Liver (tissue), 8 donors: ENCODE measurements at regions not wholly inside any gene's neighbourhood (a gene's known extent, or its start where the extent isn't known, plus 50 kb on each side); places are given as distances from the start of the nearest gene placed in this dataset.

ENCODE experiments used
- DNase-seq: peaks from one replicate; pipeline ENCODE4 v3.0.0-alpha.2; 2017; ENCODE audit warnings: low spot score
- H3K27ac ChIP-seq, 2 donors: one replicate each; pipeline ENCODE4 v1.7.0; 2013; ENCODE audit warnings: inconsistent platforms in 2 of 2, low read length in 2 of 2, control low read depth in 1 of 2, low read depth in 1 of 2, mild to moderate bottlenecking in 1 of 2
- H3K27me3 ChIP-seq, 4 donors: one replicate each; pipeline versions ENCODE4 v1.6.1 to v1.7.0; 2013; ENCODE audit warnings: low read length in 3 of 4, inconsistent platforms in 1 of 4, mild to moderate bottlenecking in 1 of 4, moderate library complexity in 1 of 4; ENCODE audit not compliant: control insufficient read depth in 4 of 4, insufficient read depth in 4 of 4
- H3K36me3 ChIP-seq, 4 donors: one replicate each; pipeline versions ENCODE4 v1.6.1 to v1.7.0; 2013; ENCODE audit warnings: low read length in 3 of 4, mild to moderate bottlenecking in 3 of 4, low read depth in 1 of 4, moderate library complexity in 1 of 4; ENCODE audit not compliant: control insufficient read depth in 4 of 4, insufficient read depth in 3 of 4
- H3K4me1 ChIP-seq, 4 donors: one replicate each; pipeline versions ENCODE4 v1.6.1 to v1.7.0; 2013; ENCODE audit warnings: low read length in 3 of 4, mild to moderate bottlenecking in 3 of 4, moderate library complexity in 1 of 4; ENCODE audit not compliant: control insufficient read depth in 4 of 4, insufficient read depth in 4 of 4
- H3K4me3 ChIP-seq, 3 donors: one replicate each; pipeline versions ENCODE4 v1.6.1 to v1.7.0; 2013; ENCODE audit warnings: low read length in 3 of 3, control low read depth in 1 of 3, low read depth in 1 of 3, mild to moderate bottlenecking in 1 of 3
- H3K9ac ChIP-seq, 2 donors: one replicate each; pipeline ENCODE4 v1.7.0; 2013; ENCODE audit warnings: low read length in 2 of 2, mild to moderate bottlenecking in 2 of 2, moderate library complexity in 2 of 2, control low read depth in 1 of 2, low read depth in 1 of 2
- H3K9me3 ChIP-seq, 4 donors: one replicate each; pipeline versions ENCODE4 v1.6.1 to v1.7.0; 2013; ENCODE audit warnings: low read length in 3 of 4; ENCODE audit not compliant: control insufficient read depth in 4 of 4
- ATF3 ChIP-seq: IDR thresholded peaks from 2 replicates; pipeline ENCODE4 v1.6.1; 2016; ENCODE audit warnings: antibody characterized with exemption
- CTCF ChIP-seq: fragments of 150-350 bp; IDR thresholded peaks from 2 replicates; pipeline ENCODE4 v1.5.1; 2017; ENCODE audit warnings: improper control_type of control experiment, low read depth, low read length; ENCODE audit not compliant: missing input control
- EGR1 ChIP-seq, 2 donors: IDR thresholded peaks; 2 replicates each; pipeline ENCODE4 v1.6.1; 2016 to 2018; ENCODE audit warnings: antibody characterized with exemption in 2 of 2, low read depth in 2 of 2
- FOXA2 ChIP-seq: IDR thresholded peaks from 2 replicates; pipeline ENCODE4 v1.6.1; 2016; ENCODE audit warnings: antibody characterized with exemption
- GABPA ChIP-seq, 2 donors: IDR thresholded peaks in 1 of 2; conservative IDR thresholded peaks in 1 of 2; 2 replicates each; pipeline ENCODE4 v1.6.1; 2016; ENCODE audit warnings: antibody characterized with exemption in 2 of 2, mild to moderate bottlenecking in 1 of 2, moderate library complexity in 1 of 2
- HNF4A ChIP-seq, 2 donors: conservative IDR thresholded peaks; 2 replicates each; pipeline ENCODE4 v1.6.1; 2016; ENCODE audit warnings: antibody characterized with exemption in 2 of 2, mild to moderate bottlenecking in 2 of 2
- HNF4G ChIP-seq: IDR thresholded peaks from 2 replicates; pipeline ENCODE4 v1.6.1; 2016; ENCODE audit warnings: antibody characterized with exemption
- JUND ChIP-seq, 2 donors: IDR thresholded peaks; 2 replicates each; pipeline ENCODE4 v1.6.1; 2016; ENCODE audit warnings: antibody characterized with exemption in 2 of 2
- MAX ChIP-seq: IDR thresholded peaks from 2 replicates; pipeline ENCODE4 v1.6.1; 2016; ENCODE audit warnings: antibody characterized with exemption
- NR2F2 ChIP-seq: IDR thresholded peaks from 2 replicates; pipeline ENCODE4 v1.6.1; 2016; ENCODE audit warnings: antibody characterized with exemption
- RAD21 ChIP-seq, 2 donors: IDR thresholded peaks; 2 replicates each; pipeline ENCODE4 v1.6.1; 2016; ENCODE audit warnings: antibody characterized with exemption in 2 of 2, mild to moderate bottlenecking in 2 of 2
- REST ChIP-seq: IDR thresholded peaks from 2 replicates; pipeline ENCODE4 v1.6.1; 2016; ENCODE audit warnings: antibody characterized with exemption, mild to moderate bottlenecking
- RXRA ChIP-seq, 2 donors: IDR thresholded peaks; 2 replicates each; pipeline ENCODE4 v1.6.1; 2017 to 2018; ENCODE audit warnings: antibody characterized with exemption in 2 of 2, mild to moderate bottlenecking in 1 of 2
- TAF1 ChIP-seq: conservative IDR thresholded peaks from 2 replicates; pipeline ENCODE4 v1.6.1; 2016; ENCODE audit warnings: antibody characterized with exemption, mild to moderate bottlenecking
- YY1 ChIP-seq: IDR thresholded peaks from 2 replicates; pipeline ENCODE4 v1.6.1; 2016; ENCODE audit warnings: antibody characterized with exemption, mild to moderate bottlenecking
- ZBTB33 ChIP-seq: IDR thresholded peaks from 2 replicates; pipeline ENCODE4 v1.6.1; 2016; ENCODE audit warnings: antibody characterized with exemption
- WGBS: extraction: QIAGEN DNeasy Blood & Tissue Kit; methylation state at CpG from one replicate; pipeline ENCODE4 v1.1.7; 2013; 5-methylcytosine and 5-hydroxymethylcytosine counted together
- donor health status: healthy.
- donor health status: healthy.
- donor health status: healthy.
- donor health status: healthy.
- donor health status: healthy.

- H3K36me3 ChIP-seq: no peaks in the 10 kb centered on the region
- H3K9me3 ChIP-seq: no peaks in the 10 kb centered on the region
- no peak overlapping the region for H3K27ac ChIP-seq
- TF ChIP-seq CTCF (no peak), YY1 (peak; percentile 25), REST (peak; percentile 24), HNF4G (peak; percentile 20), JUND (IDR thresholded peaks at IDR 0.05) (peak in 1 of 2 donors; percentile 67), ATF3 (peak; percentile 59), MAX (peak; percentile 46), RAD21 (IDR thresholded peaks at IDR 0.05) (peak in 1 of 2 donors; percentile 31), TAF1 (no peak), RXRA (IDR thresholded peaks at IDR 0.05) (peak; percentile 52 to 66), ZBTB33 (peak; percentile 42), GABPA (IDR thresholded peaks at IDR 0.05 in 1 of 2, conservative IDR thresholded peaks at IDR 0.05 in 1 of 2) (no peak), HNF4A (conservative IDR thresholded peaks at IDR 0.05) (peak; percentile 68 to 74), FOXA2 (peak; percentile 52)
- H3K27me3 ChIP-seq: no peaks in the 10 kb centered on the region
- no peak for DNase-seq
- H3K4me3 ChIP-seq: no peak overlapping the region
- 33% methylated on average over 1 of the region's 1 CpG for WGBS
- no peak overlapping the region for H3K9ac ChIP-seq
- H3K4me1 ChIP-seq: peaks cover 0 to 18% (median 7%) of the 10 kb centered on the region in 4 donors
Observed at GRCh38 chr11:31912808-31913207, 101.7 kb upstream of the PAX6 start.

GRCh38 chr11:31910950-31911576 lies 99.9 kb upstream of the PAX6 start:
- Histone ChIP-seq H3K9me3 (no peaks in the 10 kb centered on the region), H3K27me3 (no peaks in the 10 kb centered on the region), H3K36me3 (no peaks in the 10 kb centered on the region), H3K27ac (no peak overlapping the region), H3K9ac (no peak overlapping the region), H3K4me3 (no peak overlapping the region), H3K4me1 (peaks cover 0 to 18% (median 7%) of the 10 kb centered on the region in 4 donors)
- peak in 1 of 2 donors; percentile 27 for TF ChIP-seq RAD21 (IDR thresholded peaks at IDR 0.05)
- peak; percentile 5 to 7 for TF ChIP-seq HNF4A (conservative IDR thresholded peaks at IDR 0.05)
- no peak for TF ChIP-seq RXRA (IDR thresholded peaks at IDR 0.05)
- no peak for TF ChIP-seq NR2F2
- TF ChIP-seq EGR1 (IDR thresholded peaks at IDR 0.05; ENCODE audit: low read depth in 2 of 2): no peak
- TF ChIP-seq TAF1: no peak
- DNase-seq: no peak
- WGBS: 86% methylated on average over 1 of the region's 1 CpG
